LNCaP clone FGC (cell line): ENCODE measurements at regions not wholly inside any gene's neighbourhood (a gene's known extent, or its start where the extent isn't known, plus 50 kb on each side); places are given as distances from the start of the nearest gene placed in this dataset.
A peak's percentile ranks its signal among the peaks of the same experiment; 100 is the strongest.

ENCODE experiments used
- DNase-seq: peaks from one replicate; pipeline ENCODE4 v3.0.0-alpha.2; 2011; ENCODE audit warnings: low read depth
- H3K4me3 ChIP-seq: 2 replicates; pipeline ENCODE4 v1.5.1; 2011; ENCODE audit warnings: mild to moderate bottlenecking, low read depth, low read length, control low read depth
- CTCF ChIP-seq: IDR thresholded peaks from 2 replicates; pipeline ENCODE4 v1.5.1; 2012; ENCODE audit warnings: mild to moderate bottlenecking; ENCODE audit not compliant: control insufficient read depth, insufficient read depth; ENCODE audit errors: extremely low read depth

DNA sequence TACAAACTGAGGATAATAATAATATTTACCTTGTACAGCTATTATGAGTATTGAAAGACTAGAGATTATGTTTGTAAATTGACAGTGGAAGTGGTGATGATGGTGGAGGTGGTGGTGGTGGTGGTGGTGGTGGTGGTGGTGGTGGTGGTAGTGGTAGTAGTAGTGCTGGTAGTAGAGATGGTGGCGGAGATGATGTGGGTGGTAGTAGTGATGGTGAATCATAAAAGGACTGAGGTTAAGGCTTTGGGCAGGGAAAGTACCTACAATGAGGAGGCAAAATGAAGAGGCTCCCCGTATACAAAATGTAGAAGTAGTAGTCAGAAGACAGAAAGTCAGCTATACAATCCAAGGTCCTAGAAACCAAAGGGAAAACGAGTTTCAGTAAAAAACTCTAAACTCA is 214.1 kb downstream of the BCOR start:
- TF ChIP-seq CTCF, result no peak
- no peak overlapping the region for H3K4me3 ChIP-seq
- no peak for DNase-seq

GRCh38 chrX:39886282-39886681 is 211.5 kb downstream of the BCOR start:
- DNase-seq, result no peak
- H3K4me3 ChIP-seq, result no peak overlapping the region
- TF ChIP-seq CTCF, result no peak

- H3K4me3 ChIP-seq, result no peak overlapping the region
- no peak for DNase-seq
- TF ChIP-seq CTCF, result no peak
Measured at GRCh38 chrX:39888730-39889129, 209.0 kb downstream of the BCOR start.

DNA sequence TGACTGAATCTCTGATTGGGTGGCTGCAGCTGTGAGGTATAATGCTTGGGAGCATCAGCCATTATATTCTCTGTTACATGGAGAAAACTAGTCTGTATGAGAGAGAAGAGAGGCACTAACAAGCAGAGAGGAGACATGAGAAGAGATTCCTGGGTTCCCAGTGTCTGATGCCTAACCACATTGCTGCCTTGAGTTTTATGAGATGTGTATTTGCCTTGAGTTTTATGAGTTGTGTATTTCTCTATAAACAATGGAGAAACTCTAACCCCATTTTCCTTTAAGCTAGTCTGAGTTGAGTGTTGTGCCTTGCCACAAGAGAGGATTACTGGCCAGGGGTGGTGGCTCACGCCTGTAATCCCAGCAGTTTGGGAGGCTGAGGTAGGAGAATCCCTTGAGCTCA is 208.1 kb downstream of the BCOR start:
- H3K4me3 ChIP-seq, result no peak overlapping the region
- no peak for TF ChIP-seq CTCF
- DNase-seq, result no peak

- no peak overlapping the region for H3K4me3 ChIP-seq
- DNase-seq, result no peak
- no peak for TF ChIP-seq CTCF
Measured at GRCh38 chrX:39890807-39891206, 207.0 kb downstream of the BCOR start.

GRCh38 chrX:39891781-39892180 is 206.0 kb downstream of the BCOR start:
- TF ChIP-seq CTCF, result no peak
- peak; percentile 35 for DNase-seq
- no peak overlapping the region for H3K4me3 ChIP-seq

DNA sequence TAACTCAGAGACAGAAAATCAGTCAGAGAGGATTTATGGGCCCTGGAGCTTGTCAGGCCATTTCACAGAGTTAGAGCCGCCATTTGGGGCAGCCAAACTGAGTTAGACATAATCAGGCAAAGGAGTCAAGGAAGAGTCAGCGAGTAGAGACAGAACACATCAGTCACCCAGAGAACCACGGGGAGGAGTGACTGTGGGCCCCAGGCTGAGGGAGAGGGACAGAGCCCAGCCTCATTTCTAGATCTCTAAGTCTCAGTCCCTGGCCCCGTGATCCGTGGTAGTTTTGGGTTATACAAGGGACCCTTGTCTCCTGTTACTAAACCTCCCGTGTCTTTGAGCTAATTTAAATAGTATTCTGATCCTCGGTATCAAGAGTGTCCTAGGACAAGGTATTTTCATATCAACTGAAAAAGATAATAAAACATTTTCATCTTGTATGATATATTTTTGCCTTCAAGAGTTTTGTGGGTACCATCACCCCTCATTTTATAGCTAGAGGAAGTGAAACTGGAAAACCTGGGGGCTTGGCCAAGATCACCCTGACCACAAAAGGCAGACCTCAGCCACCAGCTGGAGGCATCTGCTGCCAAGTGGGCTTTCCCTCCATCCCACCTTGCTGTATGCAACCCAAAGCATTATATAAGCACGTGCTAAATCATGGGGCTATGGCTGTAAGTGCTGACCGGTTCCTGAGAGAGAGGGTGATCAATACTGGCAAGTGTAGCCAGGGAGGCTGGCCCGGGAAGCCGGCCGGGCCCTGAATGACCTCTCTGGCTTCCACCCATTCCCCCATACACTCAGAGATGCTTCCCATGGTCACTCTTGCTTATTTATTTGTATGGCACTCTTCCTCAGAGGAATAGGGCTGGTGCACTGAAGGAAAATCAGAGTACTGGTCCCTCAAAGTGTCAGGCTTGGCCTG is 204.1 kb downstream of the BCOR start:
- no peak for DNase-seq
- no peak overlapping the region for H3K4me3 ChIP-seq

More for the DNA sequence above, 204.1 kb downstream of the BCOR start:
- TF ChIP-seq CTCF, result no peak
